ENCODE measurements at regions not wholly inside any gene's neighbourhood (a gene's known extent, or its start where the extent isn't known, plus 50 kb on each side); places are given as distances from the start of the nearest gene placed in this dataset.
"Not testable (repeated sequence)": the region's sequence is repeated elsewhere in the genome, so short reads cannot be mapped to it uniquely, and the experiment has no call there.

- DNase-seq (ENCODE audit: insufficient read length) (no peak), FAIRE-seq (no peak)
- TF ChIP-seq POLR2A (IDR thresholded peaks at IDR 0.05; ENCODE audit: low read depth, low read length) = no peak
- no peak for TF ChIP-seq TAF1 (IDR thresholded peaks at IDR 0.05; ENCODE audit: borderline replicate concordance, low read depth, low read length)
- no peak for TF ChIP-seq POLR2AphosphoS5 (IDR thresholded peaks at IDR 0.05; ENCODE audit: low read depth, low read length)
Observed at GRCh38 chr4:18440527-18441202, 419.1 kb upstream of the LCORL start.

- no peak for DNase-seq (ENCODE audit: insufficient read length)
- TF ChIP-seq TAF1 (IDR thresholded peaks at IDR 0.05; ENCODE audit: borderline replicate concordance, low read depth, low read length) = no peak
- no peak for TF ChIP-seq POLR2A (IDR thresholded peaks at IDR 0.05; ENCODE audit: low read depth, low read length)
- TF ChIP-seq POLR2AphosphoS5 (IDR thresholded peaks at IDR 0.05; ENCODE audit: low read depth, low read length) = no peak
- FAIRE-seq = no peak
Observed at GRCh38 chr4:18439311-18439710, 417.8 kb upstream of the LCORL start.

GRCh38 chr4:18435781-18436180 lies 414.2 kb upstream of the LCORL start:
- TF ChIP-seq POLR2A (IDR thresholded peaks at IDR 0.05; ENCODE audit: low read depth, low read length) = no peak
- TF ChIP-seq TAF1 (IDR thresholded peaks at IDR 0.05; ENCODE audit: borderline replicate concordance, low read depth, low read length) = no peak
- TF ChIP-seq POLR2AphosphoS5 (IDR thresholded peaks at IDR 0.05; ENCODE audit: low read depth, low read length) = no peak
- no peak for FAIRE-seq
- DNase-seq (ENCODE audit: insufficient read length) = no peak

GRCh38 chr4:18422685-18423084 lies 401.1 kb upstream of the LCORL start:
- no peak for FAIRE-seq
- no peak for DNase-seq (ENCODE audit: insufficient read length)
- TF ChIP-seq TAF1 (IDR thresholded peaks at IDR 0.05; ENCODE audit: borderline replicate concordance, low read depth, low read length) = no peak
- TF ChIP-seq POLR2AphosphoS5 (IDR thresholded peaks at IDR 0.05; ENCODE audit: low read depth, low read length) = no peak
- TF ChIP-seq POLR2A (IDR thresholded peaks at IDR 0.05; ENCODE audit: low read depth, low read length) = no peak

- DNase-seq (ENCODE audit: insufficient read length) = no peak
Observed at GRCh38 chr4:18421519-18421918, 400.0 kb upstream of the LCORL start.

GRCh38 chr4:18419780-18420179 lies 398.2 kb upstream of the LCORL start:
- no peak for TF ChIP-seq TAF1 (IDR thresholded peaks at IDR 0.05; ENCODE audit: borderline replicate concordance, low read depth, low read length)
- no peak for TF ChIP-seq POLR2AphosphoS5 (IDR thresholded peaks at IDR 0.05; ENCODE audit: low read depth, low read length)
- no peak for TF ChIP-seq POLR2A (IDR thresholded peaks at IDR 0.05; ENCODE audit: low read depth, low read length)
- no peak for FAIRE-seq

More at GRCh38 chr4:18421519-18421918, 400.0 kb upstream of the LCORL start:
- no peak for FAIRE-seq
- TF ChIP-seq TAF1 (IDR thresholded peaks at IDR 0.05; ENCODE audit: borderline replicate concordance, low read depth, low read length) (no peak), POLR2AphosphoS5 (IDR thresholded peaks at IDR 0.05; ENCODE audit: low read depth, low read length) (no peak), POLR2A (IDR thresholded peaks at IDR 0.05; ENCODE audit: low read depth, low read length) (no peak)

GRCh38 chr4:18418195-18418898 lies 396.8 kb upstream of the LCORL start:
- FAIRE-seq = not testable (repeated sequence)

More at GRCh38 chr4:18419780-18420179, 398.2 kb upstream of the LCORL start:
- no peak for DNase-seq (ENCODE audit: insufficient read length)

GRCh38 chr4:18417651-18418050 lies 396.1 kb upstream of the LCORL start:
- not testable (repeated sequence) for DNase-seq (ENCODE audit: insufficient read length); FAIRE-seq

More at GRCh38 chr4:18418195-18418898, 396.8 kb upstream of the LCORL start:
- DNase-seq (ENCODE audit: insufficient read length) = not testable (repeated sequence)

- TF ChIP-seq POLR2A (IDR thresholded peaks at IDR 0.05; ENCODE audit: low read depth, low read length) = no peak
- TF ChIP-seq TAF1 (IDR thresholded peaks at IDR 0.05; ENCODE audit: borderline replicate concordance, low read depth, low read length) = no peak
- no peak for TF ChIP-seq POLR2AphosphoS5 (IDR thresholded peaks at IDR 0.05; ENCODE audit: low read depth, low read length)
- FAIRE-seq = no peak
- DNase-seq (ENCODE audit: insufficient read length) = no peak
Observed at GRCh38 chr4:18406264-18406663, 384.7 kb upstream of the LCORL start.

GRCh38 chr4:18405054-18405453 lies 383.5 kb upstream of the LCORL start:
- no peak for TF ChIP-seq POLR2AphosphoS5 (IDR thresholded peaks at IDR 0.05; ENCODE audit: low read depth, low read length)
- no peak for TF ChIP-seq TAF1 (IDR thresholded peaks at IDR 0.05; ENCODE audit: borderline replicate concordance, low read depth, low read length)
- no peak for TF ChIP-seq POLR2A (IDR thresholded peaks at IDR 0.05; ENCODE audit: low read depth, low read length)
- FAIRE-seq (no peak), DNase-seq (ENCODE audit: insufficient read length) (no peak)

GRCh38 chr4:18404642-18405041 lies 383.1 kb upstream of the LCORL start:
- DNase-seq (ENCODE audit: insufficient read length) (no peak), FAIRE-seq (no peak)
- TF ChIP-seq POLR2AphosphoS5 (IDR thresholded peaks at IDR 0.05; ENCODE audit: low read depth, low read length) (no peak), POLR2A (IDR thresholded peaks at IDR 0.05; ENCODE audit: low read depth, low read length) (no peak), TAF1 (IDR thresholded peaks at IDR 0.05; ENCODE audit: borderline replicate concordance, low read depth, low read length) (no peak)

GRCh38 chr4:18403327-18403726 lies 381.8 kb upstream of the LCORL start:
- TF ChIP-seq POLR2A (IDR thresholded peaks at IDR 0.05; ENCODE audit: low read depth, low read length) (no peak), POLR2AphosphoS5 (IDR thresholded peaks at IDR 0.05; ENCODE audit: low read depth, low read length) (no peak), TAF1 (IDR thresholded peaks at IDR 0.05; ENCODE audit: borderline replicate concordance, low read depth, low read length) (no peak)
- DNase-seq (ENCODE audit: insufficient read length) = no peak
- FAIRE-seq = no peak
